Thyroid gland (tissue), 4 donors: ENCODE measurements at regions not wholly inside any gene's neighbourhood (a gene's known extent, or its start where the extent isn't known, plus 50 kb on each side); places are given as distances from the start of the nearest gene placed in this dataset.

Experiments used
- POLR2A ChIP-seq, 2 donors: fragments of 450-650 bp; IDR thresholded peaks; one replicate each; pipeline ENCODE4 v1.6.1; 2017; ENCODE audit warnings: antibody characterized with exemption in 2 of 2, mild to moderate bottlenecking in 2 of 2, moderate library complexity in 1 of 2
- TF ChIP-seq, protein P1 (sequence below), 6 experiments: fragments of 200-600 bp in 3 of 6; fragments of 450-650 bp in 3 of 6; sonication (generic) in 3 of 6; IDR thresholded peaks; one replicate each; pipeline ENCODE4 v1.5.1; 2016 to 2019; ENCODE audit warnings: antibody characterized with exemption in 6 of 6, mild to moderate bottlenecking in 2 of 6, inconsistent platforms in 1 of 6, moderate library complexity in 1 of 6

DNA sequence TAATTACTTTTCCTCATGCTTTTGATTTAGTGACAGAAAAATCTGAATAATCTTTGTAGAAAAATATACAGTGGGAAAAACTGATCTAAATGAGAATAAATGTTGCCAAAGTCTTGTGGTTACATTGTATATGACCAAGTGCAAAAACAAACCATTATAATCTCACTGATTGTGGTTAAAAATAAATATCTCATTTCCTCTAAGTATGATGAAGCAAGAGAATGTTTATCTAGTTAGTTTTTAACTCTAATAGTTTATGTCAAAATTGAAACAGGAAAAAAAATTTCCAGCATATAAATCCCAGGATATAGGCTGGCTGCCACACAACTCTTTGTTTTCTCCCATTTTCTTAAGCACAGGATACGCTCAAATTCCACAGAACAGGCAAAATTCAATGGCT, 392.7 kb upstream of the ID4 start:
- TF ChIP-seq, protein P1, sequence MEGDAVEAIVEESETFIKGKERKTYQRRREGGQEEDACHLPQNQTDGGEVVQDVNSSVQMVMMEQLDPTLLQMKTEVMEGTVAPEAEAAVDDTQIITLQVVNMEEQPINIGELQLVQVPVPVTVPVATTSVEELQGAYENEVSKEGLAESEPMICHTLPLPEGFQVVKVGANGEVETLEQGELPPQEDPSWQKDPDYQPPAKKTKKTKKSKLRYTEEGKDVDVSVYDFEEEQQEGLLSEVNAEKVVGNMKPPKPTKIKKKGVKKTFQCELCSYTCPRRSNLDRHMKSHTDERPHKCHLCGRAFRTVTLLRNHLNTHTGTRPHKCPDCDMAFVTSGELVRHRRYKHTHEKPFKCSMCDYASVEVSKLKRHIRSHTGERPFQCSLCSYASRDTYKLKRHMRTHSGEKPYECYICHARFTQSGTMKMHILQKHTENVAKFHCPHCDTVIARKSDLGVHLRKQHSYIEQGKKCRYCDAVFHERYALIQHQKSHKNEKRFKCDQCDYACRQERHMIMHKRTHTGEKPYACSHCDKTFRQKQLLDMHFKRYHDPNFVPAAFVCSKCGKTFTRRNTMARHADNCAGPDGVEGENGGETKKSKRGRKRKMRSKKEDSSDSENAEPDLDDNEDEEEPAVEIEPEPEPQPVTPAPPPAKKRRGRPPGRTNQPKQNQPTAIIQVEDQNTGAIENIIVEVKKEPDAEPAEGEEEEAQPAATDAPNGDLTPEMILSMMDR (IDR thresholded peaks at IDR 0.05) = no peak
- no peak for TF ChIP-seq POLR2A (IDR thresholded peaks at IDR 0.05)
